Ovary (tissue), 3 donors: ENCODE measurements at regions not wholly inside any gene's neighbourhood (a gene's known extent, or its start where the extent isn't known, plus 50 kb on each side); places are given as distances from the start of the nearest gene placed in this dataset.

Experiments
- EP300 ChIP-seq: sonication (generic); formaldehyde crosslinking; IDR thresholded peaks from one replicate; pipeline ENCODE4 v1.6.1; 2017; ENCODE audit warnings: antibody characterized with exemption
- POLR2A ChIP-seq: fragments of 450-650 bp; IDR thresholded peaks from one replicate; pipeline ENCODE4 v1.6.1; 2017; ENCODE audit warnings: antibody characterized with exemption, mild to moderate bottlenecking, moderate library complexity
- TF ChIP-seq, protein P1 (sequence below), 3 donors: fragments of 450-650 bp in 2 of 3; fragments of 200-600 bp in 1 of 3; IDR thresholded peaks; one replicate each; pipeline versions ENCODE4 v1.5.1 to v1.8.0; 2016 to 2022; ENCODE audit warnings: antibody characterized with exemption in 3 of 3, mild to moderate bottlenecking in 1 of 3
- donor health status: DM: no; HTN: no; CAD: no.

DNA sequence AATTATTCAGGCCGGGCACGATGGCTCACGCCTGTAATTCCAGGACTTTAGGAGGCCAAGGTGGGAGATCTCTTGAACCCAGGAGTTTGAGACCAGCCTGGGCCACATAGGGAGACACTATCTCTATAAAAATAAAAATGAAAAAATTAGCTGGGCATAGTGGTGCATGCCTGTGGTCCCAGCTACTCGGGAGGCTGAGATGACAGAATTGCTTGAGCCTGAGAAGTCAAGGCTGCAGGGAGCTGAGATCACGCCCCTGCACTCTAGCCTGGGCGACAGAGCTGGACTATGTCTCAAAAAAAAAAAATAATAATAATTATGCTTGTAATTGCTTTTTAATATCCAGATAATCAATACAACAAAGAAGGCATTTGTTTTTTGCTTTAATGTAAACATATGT lies 91.3 kb downstream of the RIPK4 start:
- TF ChIP-seq EP300 (no peak), POLR2A (no peak)
- TF ChIP-seq, protein P1, sequence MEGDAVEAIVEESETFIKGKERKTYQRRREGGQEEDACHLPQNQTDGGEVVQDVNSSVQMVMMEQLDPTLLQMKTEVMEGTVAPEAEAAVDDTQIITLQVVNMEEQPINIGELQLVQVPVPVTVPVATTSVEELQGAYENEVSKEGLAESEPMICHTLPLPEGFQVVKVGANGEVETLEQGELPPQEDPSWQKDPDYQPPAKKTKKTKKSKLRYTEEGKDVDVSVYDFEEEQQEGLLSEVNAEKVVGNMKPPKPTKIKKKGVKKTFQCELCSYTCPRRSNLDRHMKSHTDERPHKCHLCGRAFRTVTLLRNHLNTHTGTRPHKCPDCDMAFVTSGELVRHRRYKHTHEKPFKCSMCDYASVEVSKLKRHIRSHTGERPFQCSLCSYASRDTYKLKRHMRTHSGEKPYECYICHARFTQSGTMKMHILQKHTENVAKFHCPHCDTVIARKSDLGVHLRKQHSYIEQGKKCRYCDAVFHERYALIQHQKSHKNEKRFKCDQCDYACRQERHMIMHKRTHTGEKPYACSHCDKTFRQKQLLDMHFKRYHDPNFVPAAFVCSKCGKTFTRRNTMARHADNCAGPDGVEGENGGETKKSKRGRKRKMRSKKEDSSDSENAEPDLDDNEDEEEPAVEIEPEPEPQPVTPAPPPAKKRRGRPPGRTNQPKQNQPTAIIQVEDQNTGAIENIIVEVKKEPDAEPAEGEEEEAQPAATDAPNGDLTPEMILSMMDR (IDR thresholded peaks at IDR 0.05): no peak
